Activated CD4-positive, alpha-beta T cell treated with anti-CD3 and anti-CD28 coated beads, Interleukin-2, amount 50 U/mL, for 1 hour (primary cell): ENCODE measurements at regions not wholly inside any gene's neighbourhood (a gene's known extent, or its start where the extent isn't known, plus 50 kb on each side); places are given as distances from the start of the nearest gene placed in this dataset.

ENCODE experiments used
- DNase-seq: peaks from one replicate; pipeline ENCODE4 v3.0.0-alpha.2; 2020

- DNase-seq = no peak
These were observed 179.0 kb downstream of the ADGRA3 start for GRCh38 chr4:22336822-22337221.

GRCh38 chr4:22334155-22334554, 181.7 kb downstream of the ADGRA3 start:
- DNase-seq = no peak

- no peak for DNase-seq
These were observed 191.4 kb downstream of the ADGRA3 start for GRCh38 chr4:22324422-22324821.

- no peak for DNase-seq
These were observed 192.2 kb downstream of the ADGRA3 start for GRCh38 chr4:22323691-22324090.

- DNase-seq = no peak
These were observed 192.9 kb downstream of the ADGRA3 start for GRCh38 chr4:22322996-22323395.

- no peak for DNase-seq
These were observed 200.2 kb downstream of the ADGRA3 start for GRCh38 chr4:22315628-22316027.

- no peak for DNase-seq
These were observed 201.9 kb downstream of the ADGRA3 start for GRCh38 chr4:22313976-22314375.

- no peak for DNase-seq
These were observed 203.8 kb downstream of the ADGRA3 start for GRCh38 chr4:22312113-22312512.

GRCh38 chr4:22301253-22301652, 214.6 kb downstream of the ADGRA3 start:
- DNase-seq = no peak

GRCh38 chr4:22299678-22300077, 216.2 kb downstream of the ADGRA3 start:
- DNase-seq = no peak

GRCh38 chr4:22287631-22288030, 228.2 kb downstream of the ADGRA3 start:
- no peak for DNase-seq

- no peak for DNase-seq
These were observed 247.4 kb downstream of the ADGRA3 start for GRCh38 chr4:22268350-22269025.

- no peak for DNase-seq
These were observed 251.6 kb downstream of the ADGRA3 start for GRCh38 chr4:22264261-22264660.

- DNase-seq = no peak
These were observed 262.4 kb downstream of the ADGRA3 start for GRCh38 chr4:22253431-22253830.

- DNase-seq = no peak
These were observed 269.0 kb downstream of the ADGRA3 start for GRCh38 chr4:22246847-22247246.

- DNase-seq = no peak
These were observed 270.6 kb downstream of the ADGRA3 start for GRCh38 chr4:22245294-22245693.

GRCh38 chr4:22241415-22241814, 274.5 kb downstream of the ADGRA3 start:
- DNase-seq = no peak

GRCh38 chr4:22240814-22241213, 275.1 kb downstream of the ADGRA3 start:
- DNase-seq = no peak

GRCh38 chr4:22238742-22239141, 277.1 kb downstream of the ADGRA3 start:
- no peak for DNase-seq

GRCh38 chr4:22237846-22238494, 277.9 kb downstream of the ADGRA3 start:
- no peak for DNase-seq

GRCh38 chr4:22237155-22237751, 278.6 kb downstream of the ADGRA3 start:
- DNase-seq = peak; percentile 19

GRCh38 chr4:22235698-22236097, 280.2 kb downstream of the ADGRA3 start:
- DNase-seq = no peak

- DNase-seq = no peak
These were observed 282.6 kb downstream of the ADGRA3 start for GRCh38 chr4:22233230-22233629.

- no peak for DNase-seq
These were observed 272.4 kb upstream of the KCNIP4 start for GRCh38 chr4:22220965-22221364.
